Neural crest cell (in vitro differentiated cells): ENCODE measurements at regions not wholly inside any gene's neighbourhood (a gene's known extent, or its start where the extent isn't known, plus 50 kb on each side); places are given as distances from the start of the nearest gene placed in this dataset.
"Not testable (repeated sequence)": the region's sequence is repeated elsewhere in the genome, so short reads cannot be mapped to it uniquely, and the experiment has no call there.

Experiments used
- DNase-seq: peaks from one replicate; pipeline ENCODE4 v3.0.0; 2021; ENCODE audit warnings: low read depth, mixed read lengths, low spot score
- H3K27ac Mint-ChIP-seq: one replicate; pipeline ENCODE4 v1.8.0; 2021; ENCODE audit warnings: mild to moderate bottlenecking, mixed read lengths; ENCODE audit not compliant: unreplicated experiment
- H3K27me3 Mint-ChIP-seq: 2 replicates; pipeline ENCODE4 v1.8.0; 2021; ENCODE audit warnings: low read depth, mild to moderate bottlenecking, mixed read lengths
- H3K36me3 Mint-ChIP-seq: 2 replicates; pipeline ENCODE4 v1.8.0; 2021; ENCODE audit warnings: low read depth, mild to moderate bottlenecking, mixed read lengths
- H3K4me1 Mint-ChIP-seq: 2 replicates; pipeline ENCODE4 v1.8.0; 2021; ENCODE audit warnings: mixed read lengths
- H3K4me3 Mint-ChIP-seq: one replicate; pipeline ENCODE4 v1.8.0; 2021; ENCODE audit warnings: mild to moderate bottlenecking, mixed read lengths
- H3K9me3 Mint-ChIP-seq: 2 replicates; pipeline ENCODE4 v1.8.0; 2021; ENCODE audit warnings: mixed read lengths
- TF ChIP-seq, protein P1 (sequence below): fragments of 200-600 bp; sonication (generic); conservative IDR thresholded peaks from 2 replicates; pipeline ENCODE4 v1.5.0; 2021; ENCODE audit warnings: antibody characterized with exemption, mild to moderate bottlenecking

DNA sequence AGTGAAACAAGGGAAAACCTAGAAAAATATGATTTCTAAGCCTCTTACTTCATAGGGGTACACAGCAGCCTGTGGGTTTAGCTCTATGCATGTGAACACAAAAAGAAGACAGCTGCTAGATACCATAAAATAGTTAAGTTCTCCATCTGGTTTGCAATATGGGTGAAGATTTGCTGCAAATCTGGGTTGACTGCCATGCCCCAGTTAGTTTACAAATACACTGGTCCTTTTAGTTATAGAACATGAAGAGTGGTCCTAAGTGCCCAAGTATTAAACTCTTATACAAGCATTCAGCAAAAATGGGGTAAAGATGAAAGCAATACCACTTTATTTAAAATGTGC lies 176.1 kb downstream of the AEBP2 start:
- Mint-ChIP-seq H3K4me3 (no peak overlapping the region), H3K9me3 (peaks cover 8% of the 10 kb centered on the region), H3K27me3 (no peaks in the 10 kb centered on the region), H3K27ac (no peak overlapping the region), H3K36me3 (no peaks in the 10 kb centered on the region), H3K4me1 (no peaks in the 10 kb centered on the region)
- TF ChIP-seq, protein P1, sequence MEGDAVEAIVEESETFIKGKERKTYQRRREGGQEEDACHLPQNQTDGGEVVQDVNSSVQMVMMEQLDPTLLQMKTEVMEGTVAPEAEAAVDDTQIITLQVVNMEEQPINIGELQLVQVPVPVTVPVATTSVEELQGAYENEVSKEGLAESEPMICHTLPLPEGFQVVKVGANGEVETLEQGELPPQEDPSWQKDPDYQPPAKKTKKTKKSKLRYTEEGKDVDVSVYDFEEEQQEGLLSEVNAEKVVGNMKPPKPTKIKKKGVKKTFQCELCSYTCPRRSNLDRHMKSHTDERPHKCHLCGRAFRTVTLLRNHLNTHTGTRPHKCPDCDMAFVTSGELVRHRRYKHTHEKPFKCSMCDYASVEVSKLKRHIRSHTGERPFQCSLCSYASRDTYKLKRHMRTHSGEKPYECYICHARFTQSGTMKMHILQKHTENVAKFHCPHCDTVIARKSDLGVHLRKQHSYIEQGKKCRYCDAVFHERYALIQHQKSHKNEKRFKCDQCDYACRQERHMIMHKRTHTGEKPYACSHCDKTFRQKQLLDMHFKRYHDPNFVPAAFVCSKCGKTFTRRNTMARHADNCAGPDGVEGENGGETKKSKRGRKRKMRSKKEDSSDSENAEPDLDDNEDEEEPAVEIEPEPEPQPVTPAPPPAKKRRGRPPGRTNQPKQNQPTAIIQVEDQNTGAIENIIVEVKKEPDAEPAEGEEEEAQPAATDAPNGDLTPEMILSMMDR: no peak
- DNase-seq: no peak

DNA sequence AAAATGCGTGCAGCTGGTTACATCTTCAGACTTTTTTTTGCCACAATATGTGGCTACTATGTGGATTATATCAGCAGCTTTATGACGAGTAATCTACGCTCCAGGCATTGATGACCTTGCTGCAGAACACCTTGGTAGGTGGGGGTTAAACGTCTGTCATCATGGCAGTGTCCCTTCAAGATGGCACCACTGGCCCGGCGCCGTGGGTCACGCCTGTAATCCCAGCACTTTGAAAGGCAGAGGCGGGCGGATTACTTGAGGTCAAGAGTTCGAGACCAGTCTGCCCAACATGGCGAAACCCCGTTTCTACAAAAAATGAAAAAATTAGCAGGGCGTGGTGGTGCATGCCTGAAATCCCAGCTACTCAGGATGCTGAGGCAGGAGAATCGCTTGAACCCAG lies 177.5 kb downstream of the AEBP2 start:
- Mint-ChIP-seq H3K27me3 (no peaks in the 10 kb centered on the region), H3K9me3 (peaks cover 2% of the 10 kb centered on the region), H3K4me3 (no peak overlapping the region), H3K36me3 (no peaks in the 10 kb centered on the region), H3K4me1 (no peaks in the 10 kb centered on the region), H3K27ac (no peak overlapping the region)
- TF ChIP-seq, protein P1: no peak
- no peak for DNase-seq

DNA sequence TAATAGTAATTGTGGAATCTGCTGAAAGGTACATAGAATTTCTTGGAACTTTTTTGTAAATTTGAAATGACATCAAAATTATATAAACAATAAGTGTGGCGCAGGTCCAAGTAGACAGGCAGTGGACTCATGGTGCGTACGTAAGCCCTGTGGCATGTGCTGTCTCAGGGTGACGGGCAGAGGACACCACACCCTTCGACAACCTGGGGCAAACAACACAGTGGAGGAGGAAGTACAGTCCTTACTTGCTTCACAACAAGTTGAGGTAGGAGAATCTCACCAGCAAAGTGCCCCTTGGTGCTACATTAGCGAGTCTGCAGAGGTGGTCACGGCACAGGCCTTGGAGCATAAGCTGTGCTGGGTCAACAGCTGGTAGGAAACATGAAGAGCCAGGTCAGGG lies 180.9 kb downstream of the AEBP2 start:
- Mint-ChIP-seq H3K27ac (no peak overlapping the region), H3K4me3 (no peak overlapping the region), H3K4me1 (no peaks in the 10 kb centered on the region), H3K36me3 (no peaks in the 10 kb centered on the region), H3K27me3 (no peaks in the 10 kb centered on the region), H3K9me3 (no peaks in the 10 kb centered on the region)
- DNase-seq: no peak
- TF ChIP-seq, protein P1: no peak

DNA sequence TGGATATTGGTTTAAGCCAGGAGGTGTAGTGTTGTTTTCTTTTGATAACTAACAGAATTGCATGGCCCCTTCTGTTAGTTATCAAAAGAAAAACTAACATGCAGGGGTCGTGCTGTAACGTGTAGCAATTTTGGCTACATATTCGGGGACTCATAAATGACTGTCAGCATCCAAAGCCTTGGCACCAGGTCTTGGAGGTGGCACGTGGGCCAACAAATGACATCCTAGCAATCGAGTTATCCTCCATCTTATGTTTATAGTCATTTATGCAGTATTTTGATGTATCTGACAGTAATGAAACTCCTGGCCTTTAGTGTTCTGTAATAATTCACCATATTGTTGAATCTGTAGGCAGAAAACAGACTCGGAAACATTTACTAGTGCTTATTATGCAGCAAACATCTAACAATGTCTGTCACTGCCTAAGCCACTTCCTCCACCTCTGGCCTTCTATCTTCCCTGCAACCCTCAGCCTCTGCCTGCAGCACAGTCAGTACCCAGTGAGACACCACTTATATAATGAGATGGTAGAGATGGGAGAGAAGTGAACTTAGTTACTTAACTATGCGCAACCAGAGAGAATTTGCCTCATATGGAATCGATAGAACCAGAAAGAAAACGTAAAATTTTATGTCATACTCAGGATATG lies 184.6 kb downstream of the AEBP2 start:
- H3K36me3 Mint-ChIP-seq: no peaks in the 10 kb centered on the region
- DNase-seq: no peak
- no peaks in the 10 kb centered on the region for H3K9me3 Mint-ChIP-seq
- H3K4me3 Mint-ChIP-seq: no peak overlapping the region
- TF ChIP-seq, protein P1: no peak
- H3K4me1 Mint-ChIP-seq: no peaks in the 10 kb centered on the region
- H3K27me3 Mint-ChIP-seq: no peaks in the 10 kb centered on the region
- H3K27ac Mint-ChIP-seq: no peak overlapping the region

DNA sequence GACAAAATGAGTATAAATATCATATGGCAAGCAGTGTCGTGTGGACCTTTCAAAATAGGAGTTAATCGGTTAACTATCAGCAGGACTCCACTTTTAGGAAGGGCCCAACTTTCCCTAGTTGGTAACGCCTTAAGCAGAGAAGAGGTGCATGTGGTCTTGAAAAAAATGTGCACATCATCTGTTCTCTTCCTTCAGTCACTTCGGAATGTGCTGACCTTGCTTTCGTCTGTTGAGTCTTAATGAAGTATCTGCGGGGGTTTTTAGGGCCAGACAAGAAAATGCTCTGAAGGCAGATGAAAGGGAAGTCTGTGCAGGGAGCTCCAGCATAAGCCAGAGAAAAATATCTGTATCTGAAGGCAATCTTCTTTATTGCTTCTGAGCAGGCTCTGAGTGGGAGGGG lies 185.2 kb downstream of the AEBP2 start:
- H3K27ac Mint-ChIP-seq: no peak overlapping the region
- no peaks in the 10 kb centered on the region for H3K9me3 Mint-ChIP-seq
- H3K27me3 Mint-ChIP-seq: no peaks in the 10 kb centered on the region

DNA sequence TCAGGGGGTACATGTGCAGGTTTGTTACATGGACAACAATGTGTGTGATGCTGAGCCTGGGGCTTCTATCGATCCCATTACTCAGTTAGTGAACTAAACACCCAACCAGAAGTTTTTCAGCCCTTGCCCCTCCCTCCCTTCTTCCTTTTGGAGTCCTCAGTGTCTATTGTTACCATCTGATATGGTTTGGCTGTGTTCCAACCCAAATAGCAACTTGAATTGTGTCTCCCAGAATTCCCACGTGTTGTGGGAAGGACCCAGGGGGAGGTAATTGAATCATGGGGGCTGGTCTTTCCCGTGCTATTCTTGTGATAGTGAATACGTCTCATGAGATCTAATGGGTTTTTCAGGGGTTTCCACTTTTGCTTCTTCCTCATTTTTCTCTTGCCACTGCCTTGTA lies 186.3 kb downstream of the AEBP2 start:
- H3K9me3 Mint-ChIP-seq, H3K4me1 Mint-ChIP-seq, H3K4me3 Mint-ChIP-seq, H3K27ac Mint-ChIP-seq, H3K36me3 Mint-ChIP-seq, DNase-seq, H3K27me3 Mint-ChIP-seq: not testable (repeated sequence)

More for the DNA sequence above, 185.2 kb downstream of the AEBP2 start:
- H3K4me1 Mint-ChIP-seq: no peaks in the 10 kb centered on the region
- H3K4me3 Mint-ChIP-seq: no peak overlapping the region
- H3K36me3 Mint-ChIP-seq: no peaks in the 10 kb centered on the region
- DNase-seq: no peak
- TF ChIP-seq, protein P1: no peak
